ENCODE measurements at regions not wholly inside any gene's neighbourhood (a gene's known extent, or its start where the extent isn't known, plus 50 kb on each side); places are given as distances from the start of the nearest gene placed in this dataset.

DNA sequence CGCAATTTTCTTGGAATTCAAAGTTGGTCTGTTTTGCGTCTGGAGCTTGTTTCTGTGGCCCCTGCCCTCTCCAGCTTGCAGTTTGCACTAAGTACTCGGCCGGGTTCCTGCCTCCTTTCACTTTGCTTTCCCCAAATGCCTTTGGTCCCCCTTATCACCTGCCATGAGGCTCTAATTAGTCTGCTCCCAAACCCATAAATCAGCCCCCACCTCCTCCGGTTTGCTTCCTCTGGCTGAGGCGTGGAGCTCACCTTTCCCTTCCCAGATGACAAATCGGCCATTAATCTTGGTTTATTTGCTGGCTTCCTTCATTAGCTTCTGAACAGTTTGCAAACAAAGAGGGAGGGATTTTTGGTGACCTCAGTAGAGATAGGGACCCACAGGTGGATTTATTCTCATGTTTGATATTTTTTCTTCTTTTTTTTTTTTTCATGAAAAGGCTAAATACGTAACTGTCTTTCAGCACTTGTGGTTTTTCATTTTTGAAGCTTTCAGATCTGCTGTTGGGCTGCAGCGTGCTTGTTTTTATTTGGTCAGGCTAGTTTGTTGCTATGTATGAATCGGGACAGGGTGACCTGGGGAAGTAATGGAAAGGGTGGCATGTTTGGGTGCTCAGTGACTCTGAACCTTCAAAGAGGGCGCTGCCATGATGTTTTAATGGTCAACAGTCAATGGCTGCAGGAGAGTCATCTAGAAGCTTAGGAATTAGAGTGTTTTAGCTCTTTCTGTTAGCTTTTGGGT lies 121.7 kb upstream of the JAG1 start:
- Histone ChIP-seq H3K27ac (ENCODE audit: control insufficient read depth, insufficient read depth) (no peak overlapping the region), H3K27me3 (replicated peaks in 1 of 2; ENCODE audit: control insufficient read depth in 2 of 2, insufficient read depth in 2 of 2, low read length in 1 of 2) (no peaks in the 10 kb centered on the region; a peak in 2 of 4 replicates), H3K9ac (ENCODE audit: control insufficient read depth, insufficient read depth, low read length) (no peak overlapping the region), H3K36me3 (ENCODE audit: control insufficient read depth in 2 of 2, insufficient read depth in 2 of 2, low read length in 1 of 2) (no peaks in the 10 kb centered on the region), H3K9me3 (replicated peaks; ENCODE audit: control insufficient read depth, insufficient read depth, low read length) (no peaks in the 10 kb centered on the region; the same call in 2 of the 3 replicates), H2AFZ (ENCODE audit: control insufficient read depth, low read depth, low read length) (no peak overlapping the region), H3K79me2 (ENCODE audit: control insufficient read depth, insufficient read depth, low read length) (no peaks in the 10 kb centered on the region), H4K20me1 (ENCODE audit: control insufficient read depth, insufficient read depth) (no peaks in the 10 kb centered on the region), H3K4me1 (ENCODE audit: control insufficient read depth, insufficient read depth, low read length) (no peaks in the 10 kb centered on the region), H3K4me2 (ENCODE audit: control insufficient read depth, insufficient read depth) (no peak overlapping the region), H3K4me3 (no peak overlapping the region)
- intact Hi-C loops (cut with micrococcal nuclease; ENCODE audit: unreplicated experiment) (no loop called here), in situ Hi-C loops (cut with MboI) (no loop called here)
- no peak for DNase-seq (ENCODE audit: low read depth, low spot score)
- no peak for FAIRE-seq
- 29% methylated on average over 11 of the region's 11 CpGs for WGBS (ENCODE audit: insufficient coverage, insufficient replicate concordance, low lambda C conversion rate, missing lambda C conversion rate)
- RAD21 ChIA-PET (ENCODE audit: unreplicated experiment), result no interaction called here
- BruUV-seq (replicated peaks), result no TSS peak
- SMC1A ChIA-PET (ENCODE audit: uncharacterized antibody, unreplicated experiment), result interaction anchor here (0.8 kb wide), 1 partner anchor 209 kb away, joined by 3 read pairs; no protein-coding TSS in a partner anchor
- no peak for ATAC-seq
- CTCF ChIA-PET, result no interaction called here
- POLR2A ChIA-PET, result no interaction called here
- TF ChIP-seq SMARCA5 (IDR thresholded peaks at IDR 0.05), result no peak
- TF ChIP-seq ESRRA (IDR thresholded peaks at IDR 0.05; ENCODE audit: low read length), result no peak
- TF ChIP-seq, protein P1, sequence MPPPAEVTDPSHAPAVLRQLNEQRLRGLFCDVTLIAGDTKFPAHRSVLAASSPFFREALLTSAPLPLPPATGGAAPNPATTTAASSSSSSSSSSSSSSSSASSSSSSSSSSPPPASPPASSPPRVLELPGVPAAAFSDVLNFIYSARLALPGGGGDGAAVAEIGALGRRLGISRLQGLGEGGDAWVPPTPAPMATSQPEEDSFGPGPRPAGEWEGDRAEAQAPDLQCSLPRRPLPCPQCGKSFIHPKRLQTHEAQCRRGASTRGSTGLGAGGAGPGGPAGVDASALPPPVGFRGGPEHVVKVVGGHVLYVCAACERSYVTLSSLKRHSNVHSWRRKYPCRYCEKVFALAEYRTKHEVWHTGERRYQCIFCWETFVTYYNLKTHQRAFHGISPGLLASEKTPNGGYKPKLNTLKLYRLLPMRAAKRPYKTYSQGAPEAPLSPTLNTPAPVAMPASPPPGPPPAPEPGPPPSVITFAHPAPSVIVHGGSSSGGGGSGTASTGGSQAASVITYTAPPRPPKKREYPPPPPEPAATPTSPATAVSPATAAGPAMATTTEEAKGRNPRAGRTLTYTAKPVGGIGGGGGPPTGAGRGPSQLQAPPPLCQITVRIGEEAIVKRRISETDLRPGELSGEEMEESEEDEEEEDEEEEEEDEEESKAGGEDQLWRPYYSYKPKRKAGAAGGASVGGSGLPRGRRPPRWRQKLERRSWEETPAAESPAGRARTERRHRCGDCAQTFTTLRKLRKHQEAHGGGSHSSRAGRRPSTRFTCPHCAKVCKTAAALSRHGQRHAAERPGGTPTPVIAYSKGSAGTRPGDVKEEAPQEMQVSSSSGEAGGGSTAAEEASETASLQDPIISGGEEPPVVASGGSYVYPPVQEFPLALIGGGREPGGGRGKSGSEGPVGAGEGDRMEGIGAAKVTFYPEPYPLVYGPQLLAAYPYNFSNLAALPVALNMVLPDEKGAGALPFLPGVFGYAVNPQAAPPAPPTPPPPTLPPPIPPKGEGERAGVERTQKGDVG (CRISPR knock-in tag; IDR thresholded peaks at IDR 0.05), result no peak
- no peak for TF ChIP-seq FOXK2 (IDR thresholded peaks at IDR 0.05)
- TF ChIP-seq POU2F2 (IDR thresholded peaks at IDR 0.05; ENCODE audit: borderline replicate concordance, low read depth, low read length), result no peak
- no peak for TF ChIP-seq KAT2A (conservative IDR thresholded peaks at IDR 0.05; ENCODE audit: control insufficient read depth, low read depth, low read length)
- TF ChIP-seq, protein P2, sequence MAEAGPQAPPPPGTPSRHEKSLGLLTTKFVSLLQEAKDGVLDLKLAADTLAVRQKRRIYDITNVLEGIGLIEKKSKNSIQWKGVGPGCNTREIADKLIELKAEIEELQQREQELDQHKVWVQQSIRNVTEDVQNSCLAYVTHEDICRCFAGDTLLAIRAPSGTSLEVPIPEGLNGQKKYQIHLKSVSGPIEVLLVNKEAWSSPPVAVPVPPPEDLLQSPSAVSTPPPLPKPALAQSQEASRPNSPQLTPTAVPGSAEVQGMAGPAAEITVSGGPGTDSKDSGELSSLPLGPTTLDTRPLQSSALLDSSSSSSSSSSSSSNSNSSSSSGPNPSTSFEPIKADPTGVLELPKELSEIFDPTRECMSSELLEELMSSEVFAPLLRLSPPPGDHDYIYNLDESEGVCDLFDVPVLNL (IDR thresholded peaks at IDR 0.05; ENCODE audit: low read depth, low read length), result no peak
- no peak for TF ChIP-seq ZZZ3 (IDR thresholded peaks at IDR 0.05; ENCODE audit: control insufficient read depth, insufficient read length, low read depth)
- TF ChIP-seq RBBP5 (conservative IDR thresholded peaks at IDR 0.05), result no peak
- TF ChIP-seq, protein P3, sequence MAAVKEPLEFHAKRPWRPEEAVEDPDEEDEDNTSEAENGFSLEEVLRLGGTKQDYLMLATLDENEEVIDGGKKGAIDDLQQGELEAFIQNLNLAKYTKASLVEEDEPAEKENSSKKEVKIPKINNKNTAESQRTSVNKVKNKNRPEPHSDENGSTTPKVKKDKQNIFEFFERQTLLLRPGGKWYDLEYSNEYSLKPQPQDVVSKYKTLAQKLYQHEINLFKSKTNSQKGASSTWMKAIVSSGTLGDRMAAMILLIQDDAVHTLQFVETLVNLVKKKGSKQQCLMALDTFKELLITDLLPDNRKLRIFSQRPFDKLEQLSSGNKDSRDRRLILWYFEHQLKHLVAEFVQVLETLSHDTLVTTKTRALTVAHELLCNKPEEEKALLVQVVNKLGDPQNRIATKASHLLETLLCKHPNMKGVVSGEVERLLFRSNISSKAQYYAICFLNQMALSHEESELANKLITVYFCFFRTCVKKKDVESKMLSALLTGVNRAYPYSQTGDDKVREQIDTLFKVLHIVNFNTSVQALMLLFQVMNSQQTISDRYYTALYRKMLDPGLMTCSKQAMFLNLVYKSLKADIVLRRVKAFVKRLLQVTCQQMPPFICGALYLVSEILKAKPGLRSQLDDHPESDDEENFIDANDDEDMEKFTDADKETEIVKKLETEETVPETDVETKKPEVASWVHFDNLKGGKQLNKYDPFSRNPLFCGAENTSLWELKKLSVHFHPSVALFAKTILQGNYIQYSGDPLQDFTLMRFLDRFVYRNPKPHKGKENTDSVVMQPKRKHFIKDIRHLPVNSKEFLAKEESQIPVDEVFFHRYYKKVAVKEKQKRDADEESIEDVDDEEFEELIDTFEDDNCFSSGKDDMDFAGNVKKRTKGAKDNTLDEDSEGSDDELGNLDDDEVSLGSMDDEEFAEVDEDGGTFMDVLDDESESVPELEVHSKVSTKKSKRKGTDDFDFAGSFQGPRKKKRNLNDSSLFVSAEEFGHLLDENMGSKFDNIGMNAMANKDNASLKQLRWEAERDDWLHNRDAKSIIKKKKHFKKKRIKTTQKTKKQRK (IDR thresholded peaks at IDR 0.05; ENCODE audit: low read depth, low read length), result no peak
- TF ChIP-seq SPI1 (IDR thresholded peaks at IDR 0.05; ENCODE audit: borderline replicate concordance, insufficient read depth, low read depth, low read length), result no peak
- TF ChIP-seq, protein P4, sequence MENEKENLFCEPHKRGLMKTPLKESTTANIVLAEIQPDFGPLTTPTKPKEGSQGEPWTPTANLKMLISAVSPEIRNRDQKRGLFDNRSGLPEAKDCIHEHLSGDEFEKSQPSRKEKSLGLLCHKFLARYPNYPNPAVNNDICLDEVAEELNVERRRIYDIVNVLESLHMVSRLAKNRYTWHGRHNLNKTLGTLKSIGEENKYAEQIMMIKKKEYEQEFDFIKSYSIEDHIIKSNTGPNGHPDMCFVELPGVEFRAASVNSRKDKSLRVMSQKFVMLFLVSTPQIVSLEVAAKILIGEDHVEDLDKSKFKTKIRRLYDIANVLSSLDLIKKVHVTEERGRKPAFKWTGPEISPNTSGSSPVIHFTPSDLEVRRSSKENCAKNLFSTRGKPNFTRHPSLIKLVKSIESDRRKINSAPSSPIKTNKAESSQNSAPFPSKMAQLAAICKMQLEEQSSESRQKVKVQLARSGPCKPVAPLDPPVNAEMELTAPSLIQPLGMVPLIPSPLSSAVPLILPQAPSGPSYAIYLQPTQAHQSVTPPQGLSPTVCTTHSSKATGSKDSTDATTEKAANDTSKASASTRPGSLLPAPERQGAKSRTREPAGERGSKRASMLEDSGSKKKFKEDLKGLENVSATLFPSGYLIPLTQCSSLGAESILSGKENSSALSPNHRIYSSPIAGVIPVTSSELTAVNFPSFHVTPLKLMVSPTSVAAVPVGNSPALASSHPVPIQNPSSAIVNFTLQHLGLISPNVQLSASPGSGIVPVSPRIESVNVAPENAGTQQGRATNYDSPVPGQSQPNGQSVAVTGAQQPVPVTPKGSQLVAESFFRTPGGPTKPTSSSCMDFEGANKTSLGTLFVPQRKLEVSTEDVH (IDR thresholded peaks at IDR 0.05; ENCODE audit: low read depth, partially characterized antibody), result no peak
- no peak for TF ChIP-seq PAX8 (IDR thresholded peaks at IDR 0.05)
- no peak for TF ChIP-seq KLF5 (IDR thresholded peaks at IDR 0.05; ENCODE audit: partially characterized antibody)

Data from GM12878 (cell line).